HG03066 (cell line): ENCODE measurements at regions not wholly inside any gene's neighbourhood (a gene's known extent, or its start where the extent isn't known, plus 50 kb on each side); places are given as distances from the start of the nearest gene placed in this dataset.
A peak's percentile ranks its signal among the peaks of the same experiment; 100 is the strongest.
"Not testable (repeated sequence)": the region's sequence is repeated elsewhere in the genome, so short reads cannot be mapped to it uniquely, and the experiment has no call there.

ENCODE experiments used
- ATAC-seq: cut with Tn5 transposase; IDR thresholded peaks from one replicate; pipeline ENCODE4 v1.9.1; 2021; ENCODE audit warnings: low read depth; ENCODE audit not compliant: unreplicated experiment

GRCh38 chr1:188723332-188724020, 1754.2 kb downstream of the BRINP3 start:
- no peak for ATAC-seq

- no peak for ATAC-seq
Observed at GRCh38 chr1:188729039-188729438, 1748.6 kb downstream of the BRINP3 start.

- no peak for ATAC-seq
Observed at GRCh38 chr1:188735567-188735966, 1742.1 kb downstream of the BRINP3 start.

- ATAC-seq = not testable (repeated sequence)
Observed at GRCh38 chr1:188749275-188749674, 1728.4 kb downstream of the BRINP3 start.

GRCh38 chr1:188752027-188752426, 1725.6 kb downstream of the BRINP3 start:
- ATAC-seq = not testable (repeated sequence)

GRCh38 chr1:188757747-188758146, 1719.9 kb downstream of the BRINP3 start:
- not testable (repeated sequence) for ATAC-seq

- no peak for ATAC-seq
Observed at GRCh38 chr1:188761226-188761625, 1716.4 kb downstream of the BRINP3 start.

- no peak for ATAC-seq
Observed at GRCh38 chr1:188762166-188762743, 1715.4 kb downstream of the BRINP3 start.

GRCh38 chr1:188763541-188763940, 1714.1 kb downstream of the BRINP3 start:
- ATAC-seq = no peak

GRCh38 chr1:188769181-188769580, 1708.5 kb downstream of the BRINP3 start:
- ATAC-seq = no peak

- ATAC-seq = no peak
Observed at GRCh38 chr1:188769936-188770335, 1707.7 kb downstream of the BRINP3 start.

GRCh38 chr1:188778578-188778977, 1699.1 kb downstream of the BRINP3 start:
- no peak for ATAC-seq

- ATAC-seq = peak; percentile 100
Observed at GRCh38 chr1:188782220-188782841, 1695.3 kb downstream of the BRINP3 start.

- no peak for ATAC-seq
Observed at GRCh38 chr1:188794969-188795368, 1682.7 kb downstream of the BRINP3 start.

- not testable (repeated sequence) for ATAC-seq
Observed at GRCh38 chr1:188812153-188812552, 1665.5 kb downstream of the BRINP3 start.

- not testable (repeated sequence) for ATAC-seq
Observed at GRCh38 chr1:188812836-188813573, 1664.7 kb downstream of the BRINP3 start.

- no peak for ATAC-seq
Observed at GRCh38 chr1:188817814-188818213, 1659.8 kb downstream of the BRINP3 start.

GRCh38 chr1:188822248-188822647, 1655.4 kb downstream of the BRINP3 start:
- ATAC-seq = no peak

- ATAC-seq = no peak
Observed at GRCh38 chr1:188825471-188825870, 1652.2 kb downstream of the BRINP3 start.

GRCh38 chr1:188826800-188827199, 1650.9 kb downstream of the BRINP3 start:
- no peak for ATAC-seq

GRCh38 chr1:188827400-188827799, 1650.3 kb downstream of the BRINP3 start:
- no peak for ATAC-seq
